Liver (tissue), 3 donors: ENCODE measurements at regions not wholly inside any gene's neighbourhood (a gene's known extent, or its start where the extent isn't known, plus 50 kb on each side); places are given as distances from the start of the nearest gene placed in this dataset.
A peak's percentile ranks its signal among the peaks of the same experiment; 100 is the strongest.

Experiments
- CTCF ChIP-seq: fragments of 150-350 bp; IDR thresholded peaks from 2 replicates; pipeline ENCODE4 v1.5.1; 2017; ENCODE audit warnings: improper control_type of control experiment, low read depth, low read length; ENCODE audit not compliant: missing input control
- GABPA ChIP-seq, 2 donors: IDR thresholded peaks in 1 of 2; conservative IDR thresholded peaks in 1 of 2; 2 replicates each; pipeline ENCODE4 v1.6.1; 2016; ENCODE audit warnings: antibody characterized with exemption in 2 of 2, mild to moderate bottlenecking in 1 of 2, moderate library complexity in 1 of 2
- HNF4G ChIP-seq: IDR thresholded peaks from 2 replicates; pipeline ENCODE4 v1.6.1; 2016; ENCODE audit warnings: antibody characterized with exemption
- SP1 ChIP-seq: IDR thresholded peaks from 2 replicates; pipeline ENCODE4 v1.6.1; 2018; ENCODE audit warnings: antibody characterized with exemption, mild to moderate bottlenecking
- YY1 ChIP-seq: IDR thresholded peaks from 2 replicates; pipeline ENCODE4 v1.6.1; 2016; ENCODE audit warnings: antibody characterized with exemption, mild to moderate bottlenecking
- donor health status: healthy.
- donor health status: healthy.

GRCh38 chr5:25862276-25862675 lies 1176.1 kb downstream of the CDH9 start:
- TF ChIP-seq SP1 (no peak), CTCF (peak; percentile 24), HNF4G (no peak), YY1 (no peak), GABPA (IDR thresholded peaks at IDR 0.05 in 1 of 2, conservative IDR thresholded peaks at IDR 0.05 in 1 of 2) (no peak)
